GM23248 (cell line): ENCODE measurements at regions not wholly inside any gene's neighbourhood (a gene's known extent, or its start where the extent isn't known, plus 50 kb on each side); places are given as distances from the start of the nearest gene placed in this dataset.

ENCODE experiments used
- EZH2 ChIP-seq: fragments of 200-600 bp; sonication (generic); IDR thresholded peaks from 2 replicates; pipeline ENCODE4 v1.6.1; 2018; ENCODE audit warnings: antibody characterized with exemption, mild to moderate bottlenecking; ENCODE audit not compliant: insufficient read depth, poor library complexity, severe bottlenecking
- EZH2phosphoT487 ChIP-seq: fragments of 200-600 bp; sonication (generic); IDR thresholded peaks from 2 replicates; pipeline ENCODE4 v1.6.1; 2018; ENCODE audit warnings: antibody characterized with exemption, moderate library complexity, mild to moderate bottlenecking, low read depth; ENCODE audit not compliant: insufficient read depth

GRCh38 chr2:46846536-46846935 is 69.1 kb downstream of the MCFD2 start:
- TF ChIP-seq EZH2 (no peak), EZH2phosphoT487 (no peak)
